H1 (cell line): ENCODE measurements at regions not wholly inside any gene's neighbourhood (a gene's known extent, or its start where the extent isn't known, plus 50 kb on each side); places are given as distances from the start of the nearest gene placed in this dataset.

Experiments used
- CTCF ChIA-PET: fragments of 300-600 bp; sonication (Branson Sonifier 250); formaldehyde crosslinking; loops from one replicate; lab custom pipeline; 2021; ENCODE audit not compliant: partially characterized antibody; lab: Charles Lee
- POLR2A ChIA-PET: fragments of 300-600 bp; sonication (Branson Sonifier 250); formaldehyde crosslinking; loops from one replicate; lab custom pipeline; 2021; ENCODE audit warnings: inconsistent platforms; ENCODE audit not compliant: partially characterized antibody; lab: Charles Lee
- DNase-seq, 2 experiments: peaks; one replicate each; pipeline versions ENCODE4 v3.0.0 to v3.0.0-alpha.2; 2010 to 2022; ENCODE audit warnings: low spot score in 2 of 2, low read depth in 1 of 2, mixed read lengths in 1 of 2
- FAIRE-seq: peaks from 2 replicates; lab custom pipeline; 2011; peaks lifted over from hg19 to GRCh38; lab: Jason Lieb, UNC
- H2AFZ ChIP-seq: 2 replicates; pipeline ENCODE4 v1.8.1; 2012; ENCODE audit warnings: low read length, inconsistent platforms
- H2AK5ac ChIP-seq: 2 replicates; pipeline ENCODE4 v1.6.1; 2013; ENCODE audit warnings: low read depth, low read length
- H2BK120ac ChIP-seq: replicated peaks from 2 replicates; pipeline ENCODE3; 2013; ENCODE audit warnings: low read depth, low read length, inconsistent platforms
- H2BK12ac ChIP-seq: 2 replicates; pipeline ENCODE4 v1.6.1; 2013; ENCODE audit warnings: low read depth, low read length
- H2BK15ac ChIP-seq: 2 replicates; pipeline ENCODE4 v1.6.1; 2013; ENCODE audit warnings: low read length
- H2BK20ac ChIP-seq: 2 replicates; pipeline ENCODE4 v1.6.1; 2013; ENCODE audit warnings: low read length
- H2BK5ac ChIP-seq: 2 replicates; pipeline ENCODE4 v1.6.1; 2013; ENCODE audit warnings: low read depth, low read length
- H3K14ac ChIP-seq: 2 replicates; pipeline ENCODE4 v1.6.1; 2013; ENCODE audit warnings: inconsistent platforms; ENCODE audit not compliant: insufficient read length
- H3K18ac ChIP-seq: 2 replicates; pipeline ENCODE4 v1.6.1; 2013; ENCODE audit warnings: low read length; ENCODE audit errors: extremely low read depth
- H3K23ac ChIP-seq: 2 replicates; pipeline ENCODE4 v1.6.1; 2013; ENCODE audit warnings: inconsistent platforms; ENCODE audit not compliant: insufficient read length
- H3K23me2 ChIP-seq: 2 replicates; pipeline ENCODE4 v1.6.1; 2013; ENCODE audit warnings: low read depth, low read length
- H3K27ac ChIP-seq: 2 replicates; pipeline ENCODE4 v1.6.1; 2011; ENCODE audit warnings: low read depth, low read length, inconsistent platforms
- H3K27me3 ChIP-seq, 4 experiments: replicated peaks in 1 of 4; 1 replicate in 1 of 4; 2 replicates in 3 of 4; pipeline versions ENCODE4 v1.6.1 to v1.8.1; 2011 to 2013; ENCODE audit warnings: low read length in 3 of 4, mild to moderate bottlenecking in 3 of 4, inconsistent platforms in 2 of 4, mixed read lengths in 2 of 4, moderate library complexity in 1 of 4; ENCODE audit not compliant: control insufficient read depth in 3 of 4, insufficient read depth in 3 of 4; ENCODE audit errors: extremely low read depth in 1 of 4
- H3K36me3 ChIP-seq, 4 experiments: 2 replicates each; pipeline versions ENCODE4 v1.6.1 to v1.8.1; 2011 to 2013; ENCODE audit warnings: mild to moderate bottlenecking in 4 of 4, low read length in 3 of 4, moderate library complexity in 2 of 4, control low read depth in 1 of 4, inconsistent platforms in 1 of 4; ENCODE audit not compliant: insufficient read depth in 4 of 4, control insufficient read depth in 2 of 4
- H3K4ac ChIP-seq: replicated peaks from 2 replicates; pipeline ENCODE3; 2013; ENCODE audit warnings: low read length, low read depth, mixed read lengths, inconsistent platforms; ENCODE audit not compliant: insufficient read length
- H3K4me1 ChIP-seq, 4 experiments: replicated peaks in 1 of 4; 1 replicate in 1 of 4; 2 replicates in 3 of 4; pipeline versions ENCODE4 v1.6.1 to v1.8.1; 2011 to 2013; ENCODE audit warnings: low read length in 3 of 4, inconsistent platforms in 2 of 4, mixed read lengths in 1 of 4; ENCODE audit not compliant: insufficient read depth in 4 of 4, control insufficient read depth in 3 of 4
- H3K4me2 ChIP-seq, 2 experiments: 2 replicates each; pipeline versions ENCODE4 v1.6.1 to v1.8.1; 2011 to 2013; ENCODE audit warnings: low read depth in 2 of 2, low read length in 2 of 2, control low read depth in 1 of 2, inconsistent platforms in 1 of 2, mild to moderate bottlenecking in 1 of 2; ENCODE audit not compliant: insufficient read depth in 1 of 2
- H3K4me3 ChIP-seq, 4 experiments: fragments of 200-600, 300-600 bp in 1 of 4; sonication (generic), shearing (Covaris generic), sonication (Bioruptor Twin) in 1 of 4; 2 replicates each; pipeline versions ENCODE4 v1.5.1 to v1.8.1; 2011 to 2016; ENCODE audit warnings: low read length in 4 of 4, low read depth in 3 of 4, control low read depth in 2 of 4, inconsistent platforms in 2 of 4, mild to moderate bottlenecking in 2 of 4, mixed read lengths in 1 of 4, moderate library complexity in 1 of 4; ENCODE audit not compliant: insufficient read depth in 2 of 4; ENCODE audit errors: extremely low read depth in 1 of 4
- H3K56ac ChIP-seq: replicated peaks from 2 replicates; pipeline ENCODE3; 2013; ENCODE audit warnings: low read depth, mild to moderate bottlenecking, mixed read lengths, low read length, inconsistent platforms; ENCODE audit not compliant: insufficient read length
- H3K79me1 ChIP-seq: 2 replicates; pipeline ENCODE4 v1.6.1; 2013; ENCODE audit warnings: low read depth, low read length, control low read depth
- H3K79me2 ChIP-seq, 2 experiments: 2 replicates each; pipeline versions ENCODE4 v1.6.1 to v1.8.1; 2012 to 2013; ENCODE audit warnings: low read length in 2 of 2, mild to moderate bottlenecking in 2 of 2, inconsistent platforms in 1 of 2; ENCODE audit not compliant: insufficient read depth in 2 of 2, control insufficient read depth in 1 of 2
- H3K9ac ChIP-seq, 4 experiments: replicated peaks in 1 of 4; 1 replicate in 1 of 4; 2 replicates in 3 of 4; pipeline versions ENCODE4 v1.6.1 to v1.8.1; 2011 to 2013; ENCODE audit warnings: low read depth in 3 of 4, low read length in 3 of 4, control low read depth in 2 of 4, mild to moderate bottlenecking in 2 of 4, moderate library complexity in 2 of 4, inconsistent platforms in 1 of 4; ENCODE audit errors: extremely low read depth in 1 of 4
- H3K9me3 ChIP-seq, 2 experiments: 2 replicates each; pipeline versions ENCODE4 v1.6.1 to v1.8.1; 2012 to 2013; ENCODE audit warnings: mild to moderate bottlenecking in 2 of 2, moderate library complexity in 2 of 2, control low read depth in 1 of 2, inconsistent platforms in 1 of 2, low read depth in 1 of 2, low read length in 1 of 2, mixed read lengths in 1 of 2; ENCODE audit not compliant: insufficient read depth in 2 of 2
- H4K20me1 ChIP-seq, 2 experiments: replicated peaks in 1 of 2; 2 replicates each; pipeline versions ENCODE3 to v1.8.1; 2011 to 2013; ENCODE audit warnings: inconsistent platforms in 2 of 2, low read length in 2 of 2, mild to moderate bottlenecking in 1 of 2; ENCODE audit not compliant: insufficient read depth in 2 of 2, control insufficient read depth in 1 of 2
- H4K5ac ChIP-seq: 2 replicates; pipeline ENCODE4 v1.6.1; 2013; ENCODE audit warnings: low read length, low read depth, mixed read lengths, inconsistent platforms; ENCODE audit not compliant: insufficient read length
- H4K8ac ChIP-seq: 2 replicates; pipeline ENCODE4 v1.8.0; 2013; ENCODE audit warnings: mild to moderate bottlenecking, moderate library complexity, low read length, inconsistent platforms; ENCODE audit not compliant: insufficient read depth; ENCODE audit errors: extremely low read depth
- H4K91ac ChIP-seq: replicated peaks from 2 replicates; pipeline ENCODE3; 2013; ENCODE audit warnings: low read length, mixed read lengths, inconsistent platforms; ENCODE audit not compliant: insufficient read length
- BACH1 ChIP-seq: IDR thresholded peaks from 2 replicates; pipeline ENCODE4 v1.6.1; 2012; ENCODE audit warnings: low read length, improper control_type of control experiment
- CEBPB ChIP-seq: IDR thresholded peaks from 2 replicates; pipeline ENCODE4 v1.6.1; 2012; ENCODE audit warnings: low read depth, low read length
- GABPA ChIP-seq: IDR thresholded peaks from 2 replicates; pipeline ENCODE4 v1.6.1; 2011; ENCODE audit warnings: mild to moderate bottlenecking, low read length, moderate library complexity, borderline replicate concordance; ENCODE audit not compliant: insufficient read depth
- WGBS, 2 experiments: shearing (Covaris generic) in 1 of 2; methylation state at CpG; one replicate each; pipeline versions ENCODE4 v1.1.6 to v1.1.7; 2013 to 2015; ENCODE audit warnings: low lambda C conversion rate in 2 of 2, mixed read lengths in 2 of 2, inconsistent platforms in 1 of 2, low coverage in 1 of 2, missing lambda C conversion rate in 1 of 2; ENCODE audit not compliant: insufficient replicate concordance in 2 of 2, insufficient coverage in 1 of 2, insufficient read length in 1 of 2; ENCODE audit errors: extremely low coverage in 1 of 2, missing lambda C conversion rate in 1 of 2; 5-methylcytosine and 5-hydroxymethylcytosine counted together

DNA sequence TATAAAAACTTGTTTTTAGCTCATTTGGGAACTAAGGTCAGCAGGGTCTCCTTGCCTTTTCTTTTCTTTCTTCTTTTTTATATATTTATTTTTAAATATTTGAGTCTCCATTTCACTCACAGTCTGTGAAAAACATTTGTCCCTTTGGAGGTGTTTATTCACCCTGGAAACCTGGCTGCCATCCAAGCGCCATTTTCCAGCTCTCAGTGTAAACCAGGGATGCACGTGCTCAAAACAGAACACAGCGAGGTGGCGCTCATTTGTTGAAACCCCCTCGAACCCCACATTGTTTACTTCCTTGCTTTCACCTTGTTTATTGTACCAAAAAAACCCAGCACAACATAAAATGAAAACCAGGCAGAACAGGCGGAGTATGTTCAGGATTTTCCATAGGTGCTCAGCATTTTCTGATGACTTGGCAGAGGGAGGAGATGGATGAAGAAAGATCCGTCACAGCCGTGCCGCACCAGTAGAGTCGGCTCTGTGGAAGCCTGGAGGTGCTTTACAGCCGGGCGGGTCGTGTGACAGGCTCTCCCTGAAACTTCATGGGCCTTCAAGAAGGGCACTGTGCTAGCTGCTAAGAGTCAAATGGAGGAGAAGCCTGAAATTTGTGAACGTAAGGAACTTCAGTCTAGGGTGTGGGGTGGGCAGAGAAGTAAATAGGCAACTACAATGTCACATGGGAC lies 284.4 kb downstream of the FOXL1 start:
- Histone ChIP-seq H3K9me3 (peaks cover 0 to 11% of the 10 kb centered on the region in 2 experiments; a peak in 2 of 4 replicates), H3K18ac (no peak overlapping the region), H3K14ac (no peak overlapping the region), H3K27ac (no peak overlapping the region), H3K4me1 (no peaks in the 10 kb centered on the region), H2BK15ac (no peak overlapping the region), H2AK5ac (no peak overlapping the region), H3K56ac (no peak overlapping the region), H3K27me3 (no peaks in the 10 kb centered on the region), H3K36me3 (no peaks in the 10 kb centered on the region), H4K8ac (no peak overlapping the region), H3K9ac (no peak overlapping the region), H3K79me2 (no peaks in the 10 kb centered on the region), H4K20me1 (peaks cover 0 to 1% of the 10 kb centered on the region in 2 experiments), H2AFZ (no peak overlapping the region), H2BK120ac (no peak overlapping the region), H3K23me2 (peaks cover 16% of the 10 kb centered on the region; the same call in 1 of the 2 replicates), H2BK5ac (no peak overlapping the region), H4K5ac (no peak overlapping the region), H3K79me1 (no peaks in the 10 kb centered on the region), H3K4me3 (no peak overlapping the region), H3K23ac (no peak overlapping the region), H3K4me2 (no peak overlapping the region), H3K4ac (no peak overlapping the region), H4K91ac (no peak overlapping the region), H2BK12ac (no peak overlapping the region), H2BK20ac (no peak overlapping the region)
- 92% methylated on average over 14 of the region's 14 CpGs; no CpG with 5 or more reads in 1 of the 2 experiments for WGBS, 2 experiments
- FAIRE-seq (no peak), DNase-seq (no peak)
- ChIA-PET CTCF (interaction anchor here (0.6 kb wide), 1 partner anchor 233 kb away, joined by 3 read pairs; no protein-coding TSS in a partner anchor), POLR2A (no interaction called here)
- TF ChIP-seq BACH1 (no peak), GABPA (no peak), CEBPB (no peak)
